A549 (cell line): ENCODE measurements at regions not wholly inside any gene's neighbourhood (a gene's known extent, or its start where the extent isn't known, plus 50 kb on each side); places are given as distances from the start of the nearest gene placed in this dataset.

Source experiments
- CTCF ChIP-seq: fragments of >200 bp; sonication (Bioruptor Twin); formaldehyde crosslinking; IDR thresholded peaks from 3 replicates; pipeline ENCODE4 v1.5.1; 2016
- MYC ChIP-seq: IDR thresholded peaks from 2 replicates; pipeline ENCODE4 v1.6.1; 2012; ENCODE audit warnings: mild to moderate bottlenecking, inconsistent platforms, low read length, improper control_type of control experiment, borderline replicate concordance
- ZFP36 ChIP-seq: fragments of 450-650 bp; IDR thresholded peaks from 2 replicates; pipeline ENCODE4 v1.6.1; 2014; ENCODE audit warnings: borderline replicate concordance; ENCODE audit not compliant: partially characterized antibody

GRCh38 chr5:53298841-53299240, 181.6 kb upstream of the FST start:
- no peak for TF ChIP-seq MYC
- TF ChIP-seq CTCF = no peak
- no peak for TF ChIP-seq ZFP36
